NB4 (cell line): ENCODE measurements at regions not wholly inside any gene's neighbourhood (a gene's known extent, or its start where the extent isn't known, plus 50 kb on each side); places are given as distances from the start of the nearest gene placed in this dataset.
"Not testable (repeated sequence)": the region's sequence is repeated elsewhere in the genome, so short reads cannot be mapped to it uniquely, and the experiment has no call there.

Source experiments
- DNase-seq: peaks from one replicate; pipeline ENCODE4 v3.0.0; 2010; ENCODE audit warnings: low read depth
- H3K4me3 ChIP-seq: one replicate; pipeline ENCODE4 v1.5.1; 2011; ENCODE audit warnings: mild to moderate bottlenecking, low read depth, low read length, moderate library complexity
- CTCF ChIP-seq: IDR thresholded peaks from one replicate; pipeline ENCODE4 v1.5.1; 2012; ENCODE audit warnings: low read depth, low read length
- MYC ChIP-seq: IDR thresholded peaks from 2 replicates; pipeline ENCODE4 v1.6.1; 2011; ENCODE audit warnings: low read depth, low read length
- POLR2A ChIP-seq: IDR thresholded peaks from 2 replicates; pipeline ENCODE4 v1.6.1; 2011; ENCODE audit warnings: mild to moderate bottlenecking; ENCODE audit not compliant: insufficient read length; ENCODE audit errors: extremely low read depth
- TF ChIP-seq, protein P1 (sequence below): IDR thresholded peaks from 2 replicates; pipeline ENCODE4 v1.6.1; 2011; ENCODE audit warnings: low read depth, low read length

DNA sequence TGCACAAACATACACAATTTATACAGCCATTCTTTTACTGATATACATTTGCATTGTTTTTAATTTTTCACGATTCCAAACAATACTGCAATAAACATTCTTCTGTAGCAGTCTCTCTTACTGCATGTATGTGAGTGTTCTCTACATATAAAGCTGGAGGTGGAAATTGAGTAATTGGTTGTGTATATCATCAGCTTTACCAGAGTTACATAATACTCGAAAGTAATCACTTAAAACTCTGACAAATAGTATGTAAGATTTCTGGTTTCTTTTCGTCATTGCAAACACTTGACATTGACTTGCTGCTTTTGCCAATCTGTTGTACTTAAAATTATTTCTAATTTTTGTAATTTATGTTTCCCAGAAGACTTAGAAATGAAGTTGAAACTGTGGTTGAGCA, 110.2 kb downstream of the TDRD15 start:
- DNase-seq: no peak
- TF ChIP-seq CTCF (no peak), POLR2A (no peak), MYC (no peak)
- TF ChIP-seq, protein P1, sequence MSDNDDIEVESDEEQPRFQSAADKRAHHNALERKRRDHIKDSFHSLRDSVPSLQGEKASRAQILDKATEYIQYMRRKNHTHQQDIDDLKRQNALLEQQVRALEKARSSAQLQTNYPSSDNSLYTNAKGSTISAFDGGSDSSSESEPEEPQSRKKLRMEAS: no peak
- H3K4me3 ChIP-seq: no peak overlapping the region

DNA sequence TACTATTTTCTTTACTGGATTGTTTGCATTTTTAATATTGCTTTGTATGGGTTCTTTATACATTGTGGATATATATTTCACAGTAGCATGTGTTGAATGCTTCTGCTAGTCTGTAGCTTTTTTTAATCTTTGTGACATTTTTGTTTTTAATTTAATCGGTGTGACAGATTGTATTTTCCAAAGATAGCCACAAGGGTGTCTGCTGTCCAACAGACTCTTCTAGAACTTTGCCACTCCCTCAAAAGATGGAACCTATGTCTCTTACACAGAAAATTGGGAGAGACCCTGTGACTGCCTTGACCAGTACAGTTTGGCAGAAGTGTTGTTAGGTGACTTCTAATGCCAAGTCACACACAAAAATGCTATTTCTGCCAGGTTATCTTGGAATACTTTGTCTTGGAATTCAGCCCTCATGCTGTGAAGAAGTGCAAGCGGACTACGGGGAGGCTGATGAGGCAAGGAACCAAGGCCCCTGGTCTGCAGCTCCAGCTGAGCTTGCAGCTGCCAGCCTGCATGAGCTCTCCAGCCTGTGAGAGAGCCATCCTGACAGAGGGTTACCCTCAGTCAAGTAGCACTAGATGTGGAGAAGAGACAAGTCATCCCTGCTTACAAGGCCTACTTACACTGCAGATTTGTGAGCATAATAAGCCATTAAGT, 110.8 kb downstream of the TDRD15 start:
- TF ChIP-seq POLR2A (no peak), CTCF (no peak), MYC (no peak)
- TF ChIP-seq, protein P1: no peak
- H3K4me3 ChIP-seq: no peak overlapping the region
- no peak for DNase-seq

DNA sequence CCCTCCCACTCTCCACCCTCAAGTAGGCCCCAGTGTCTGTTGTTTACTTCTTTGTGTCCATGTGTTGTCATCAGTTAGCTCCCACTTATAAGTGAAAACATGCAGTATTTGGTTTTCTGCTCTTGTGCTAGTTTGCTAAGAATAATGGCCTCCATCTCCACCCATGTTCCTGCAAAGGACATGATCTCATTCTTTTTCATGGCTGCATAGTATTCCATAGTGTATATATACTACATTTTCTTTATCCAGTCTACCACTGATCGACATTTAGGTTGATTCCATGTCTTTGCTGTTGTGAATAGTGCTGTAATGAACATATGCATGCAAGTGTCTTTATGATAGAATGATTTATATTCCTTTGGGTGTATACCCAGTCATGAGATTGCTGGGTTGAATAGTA, 116.0 kb downstream of the TDRD15 start:
- not testable (repeated sequence) for DNase-seq

GRCh38 chr2:21244161-21244560, 120.4 kb downstream of the TDRD15 start:
- H3K4me3 ChIP-seq: no peak overlapping the region
- TF ChIP-seq, protein P1: no peak
- no peak for TF ChIP-seq CTCF
- no peak for TF ChIP-seq POLR2A
- TF ChIP-seq MYC: no peak
- DNase-seq: no peak

More for the DNA sequence above, 116.0 kb downstream of the TDRD15 start:
- H3K4me3 ChIP-seq: not testable (repeated sequence)

DNA sequence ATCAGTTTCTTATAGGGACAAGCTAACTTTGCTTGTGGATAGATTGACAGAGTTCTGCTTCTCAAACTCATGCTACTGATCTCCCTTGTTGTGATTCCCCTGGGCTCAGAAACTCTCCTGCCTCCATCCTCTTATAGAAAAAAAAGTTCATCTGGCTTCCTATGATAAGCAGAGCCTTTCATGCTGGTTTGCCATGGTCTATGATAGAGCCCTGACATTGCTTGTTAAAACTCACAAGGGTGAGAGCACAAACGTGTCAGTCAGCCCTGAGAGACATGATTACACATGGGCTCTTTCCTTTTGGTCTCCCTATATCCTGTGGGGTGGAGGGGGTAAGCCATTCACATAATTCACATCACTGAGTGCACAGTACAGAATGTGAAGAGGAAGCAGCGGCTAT, 121.8 kb downstream of the TDRD15 start:
- no peak overlapping the region for H3K4me3 ChIP-seq
- DNase-seq: no peak
- no peak for TF ChIP-seq MYC

GRCh38 chr2:21249367-21249766, 125.6 kb downstream of the TDRD15 start:
- H3K4me3 ChIP-seq: no peak overlapping the region
- no peak for DNase-seq
- TF ChIP-seq CTCF (no peak), POLR2A (no peak)

- TF ChIP-seq POLR2A: no peak
- TF ChIP-seq CTCF: no peak
- TF ChIP-seq, protein P1: no peak
- TF ChIP-seq MYC: no peak
- H3K4me3 ChIP-seq: no peak overlapping the region
- no peak for DNase-seq
These were observed 126.9 kb downstream of the TDRD15 start for GRCh38 chr2:21250673-21251072.
